ENCODE measurements at regions not wholly inside any gene's neighbourhood (a gene's known extent, or its start where the extent isn't known, plus 50 kb on each side); places are given as distances from the start of the nearest gene placed in this dataset.

DNA sequence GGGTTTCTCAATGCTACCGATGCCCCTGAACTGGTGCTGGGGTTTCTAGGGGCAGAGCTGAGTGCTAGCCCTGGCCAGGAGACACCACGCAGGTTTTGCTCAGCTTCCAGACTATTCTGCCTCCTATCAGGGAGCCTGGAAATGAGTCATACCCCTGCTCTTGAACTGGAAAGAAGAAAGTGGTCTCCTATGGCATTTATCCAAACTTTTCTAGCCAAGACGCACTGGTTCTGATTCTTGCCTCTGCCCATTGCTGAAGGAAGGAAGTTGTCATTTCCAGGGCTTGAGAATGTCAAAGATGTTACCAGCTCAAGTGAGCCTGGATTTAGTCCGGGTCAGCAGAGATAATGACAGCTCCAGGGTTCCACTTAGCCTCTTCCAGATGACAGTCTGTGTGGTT is 561.9 kb downstream of the CDK5RAP2 start:
- H3K9me3 ChIP-seq = no peaks in the 10 kb centered on the region
- H3K4me3 ChIP-seq = no peak overlapping the region
- no peaks in the 10 kb centered on the region for H3K27me3 ChIP-seq (replicated peaks; ENCODE audit: insufficient read depth)
- intact Hi-C loops (cut with DNase I) = no loop called here
- H3K4me1 ChIP-seq (replicated peaks) = no peaks in the 10 kb centered on the region
- no peak for DNase-seq (ENCODE audit: low spot score)
- WGBS = 74% methylated on average over 4 of the region's 4 CpGs
- no peaks in the 10 kb centered on the region for H3K36me3 ChIP-seq
- H3K27ac ChIP-seq = no peak overlapping the region
- TF ChIP-seq, protein P1, sequence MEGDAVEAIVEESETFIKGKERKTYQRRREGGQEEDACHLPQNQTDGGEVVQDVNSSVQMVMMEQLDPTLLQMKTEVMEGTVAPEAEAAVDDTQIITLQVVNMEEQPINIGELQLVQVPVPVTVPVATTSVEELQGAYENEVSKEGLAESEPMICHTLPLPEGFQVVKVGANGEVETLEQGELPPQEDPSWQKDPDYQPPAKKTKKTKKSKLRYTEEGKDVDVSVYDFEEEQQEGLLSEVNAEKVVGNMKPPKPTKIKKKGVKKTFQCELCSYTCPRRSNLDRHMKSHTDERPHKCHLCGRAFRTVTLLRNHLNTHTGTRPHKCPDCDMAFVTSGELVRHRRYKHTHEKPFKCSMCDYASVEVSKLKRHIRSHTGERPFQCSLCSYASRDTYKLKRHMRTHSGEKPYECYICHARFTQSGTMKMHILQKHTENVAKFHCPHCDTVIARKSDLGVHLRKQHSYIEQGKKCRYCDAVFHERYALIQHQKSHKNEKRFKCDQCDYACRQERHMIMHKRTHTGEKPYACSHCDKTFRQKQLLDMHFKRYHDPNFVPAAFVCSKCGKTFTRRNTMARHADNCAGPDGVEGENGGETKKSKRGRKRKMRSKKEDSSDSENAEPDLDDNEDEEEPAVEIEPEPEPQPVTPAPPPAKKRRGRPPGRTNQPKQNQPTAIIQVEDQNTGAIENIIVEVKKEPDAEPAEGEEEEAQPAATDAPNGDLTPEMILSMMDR (IDR thresholded peaks at IDR 0.05) = no peak
- TF ChIP-seq POLR2AphosphoS5 (IDR thresholded peaks at IDR 0.05) = no peak
- TF ChIP-seq POLR2A (IDR thresholded peaks at IDR 0.05) = no peak

DNA sequence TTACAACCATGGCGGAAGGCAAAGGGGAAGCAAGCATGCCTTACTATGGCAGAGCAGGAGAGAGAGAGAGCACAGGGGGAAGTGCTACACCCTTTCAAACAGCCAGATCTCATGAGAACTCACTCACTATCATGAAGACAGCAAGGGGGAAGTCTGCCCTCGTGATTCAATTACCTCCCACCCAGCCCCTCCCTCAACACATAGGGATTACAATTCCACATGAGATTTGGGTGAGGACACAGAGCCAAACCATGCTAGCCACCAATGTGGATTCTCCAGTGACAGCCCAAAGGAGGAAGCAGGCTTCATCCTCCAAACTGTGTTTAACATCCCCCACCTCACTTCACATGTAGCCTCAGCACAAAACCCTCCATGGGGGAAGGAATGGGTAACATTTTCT is 563.7 kb downstream of the CDK5RAP2 start:
- intact Hi-C loops (cut with DNase I) = no loop called here
- no peak overlapping the region for H3K27ac ChIP-seq
- no peaks in the 10 kb centered on the region for H3K9me3 ChIP-seq
- no peaks in the 10 kb centered on the region for H3K36me3 ChIP-seq
- WGBS = 50% methylated on average over 2 of the region's 2 CpGs
- TF ChIP-seq POLR2AphosphoS5 (IDR thresholded peaks at IDR 0.05) (no peak), POLR2A (IDR thresholded peaks at IDR 0.05) (no peak)
- TF ChIP-seq, protein P1 (IDR thresholded peaks at IDR 0.05) = no peak
- H3K27me3 ChIP-seq (replicated peaks; ENCODE audit: insufficient read depth) = no peaks in the 10 kb centered on the region
- H3K4me3 ChIP-seq = no peak overlapping the region
- no peak for DNase-seq (ENCODE audit: low spot score)
- H3K4me1 ChIP-seq (replicated peaks) = no peaks in the 10 kb centered on the region

DNA sequence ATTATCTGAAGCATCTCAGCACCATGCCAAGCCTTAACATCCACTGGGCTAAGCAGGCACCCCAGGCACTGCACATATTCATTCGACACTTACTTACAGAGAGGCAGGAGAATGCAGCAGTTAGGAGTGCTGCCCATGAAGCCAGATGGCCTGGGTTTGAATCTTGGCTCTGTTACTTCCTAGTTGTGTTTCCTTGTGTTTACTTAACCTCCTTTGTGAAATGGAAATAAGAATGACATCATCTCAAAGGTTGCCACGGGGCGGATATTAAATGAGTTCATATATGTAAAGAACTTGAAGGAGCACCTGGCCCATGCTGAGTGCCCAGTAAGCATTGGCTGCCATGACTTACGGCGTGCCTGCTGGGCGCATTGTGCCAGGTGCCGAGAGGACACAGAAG is 565.2 kb downstream of the CDK5RAP2 start:
- Histone ChIP-seq H3K36me3 (no peaks in the 10 kb centered on the region), H3K9me3 (no peaks in the 10 kb centered on the region), H3K4me1 (replicated peaks) (no peaks in the 10 kb centered on the region), H3K27me3 (replicated peaks; ENCODE audit: insufficient read depth) (no peaks in the 10 kb centered on the region), H3K27ac (no peak overlapping the region), H3K4me3 (no peak overlapping the region)
- TF ChIP-seq POLR2AphosphoS5 (IDR thresholded peaks at IDR 0.05) (no peak), POLR2A (IDR thresholded peaks at IDR 0.05) (no peak)
- TF ChIP-seq, protein P1 (IDR thresholded peaks at IDR 0.05) = no peak
- DNase-seq (ENCODE audit: low spot score) = no peak
- intact Hi-C loops (cut with DNase I) = no loop called here
- 81% methylated on average over 7 of the region's 7 CpGs for WGBS

DNA sequence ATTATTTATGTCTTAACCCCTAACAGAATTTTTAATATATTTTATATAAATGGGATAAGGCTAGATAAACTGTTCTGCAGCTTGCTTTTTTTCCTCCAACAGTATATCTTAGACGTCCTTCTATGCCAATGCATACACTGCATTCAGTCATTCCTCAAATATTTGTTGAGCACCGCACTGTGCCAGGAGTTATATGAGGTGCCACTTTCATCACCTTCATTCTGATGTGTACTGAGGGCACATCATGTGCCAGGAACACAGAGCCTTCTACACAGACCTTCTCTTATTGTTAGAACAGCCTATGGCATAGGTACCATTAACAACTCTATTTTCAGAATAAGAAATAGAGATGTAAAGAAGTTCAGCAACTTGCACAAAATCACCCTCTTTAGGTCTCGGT is 570.1 kb downstream of the CDK5RAP2 start:
- TF ChIP-seq POLR2A (IDR thresholded peaks at IDR 0.05) (no peak), POLR2AphosphoS5 (IDR thresholded peaks at IDR 0.05) (peak; percentile 29)
- no peaks in the 10 kb centered on the region for H3K9me3 ChIP-seq
- H3K4me1 ChIP-seq (replicated peaks) = no peaks in the 10 kb centered on the region
- DNase-seq (ENCODE audit: low spot score) = no peak
- intact Hi-C loops (cut with DNase I) = no loop called here
- no peak overlapping the region for H3K4me3 ChIP-seq
- WGBS = 56% methylated on average over 3 of the region's 3 CpGs
- H3K27ac ChIP-seq = no peak overlapping the region
- no peaks in the 10 kb centered on the region for H3K36me3 ChIP-seq
- no peaks in the 10 kb centered on the region for H3K27me3 ChIP-seq (replicated peaks; ENCODE audit: insufficient read depth)

DNA sequence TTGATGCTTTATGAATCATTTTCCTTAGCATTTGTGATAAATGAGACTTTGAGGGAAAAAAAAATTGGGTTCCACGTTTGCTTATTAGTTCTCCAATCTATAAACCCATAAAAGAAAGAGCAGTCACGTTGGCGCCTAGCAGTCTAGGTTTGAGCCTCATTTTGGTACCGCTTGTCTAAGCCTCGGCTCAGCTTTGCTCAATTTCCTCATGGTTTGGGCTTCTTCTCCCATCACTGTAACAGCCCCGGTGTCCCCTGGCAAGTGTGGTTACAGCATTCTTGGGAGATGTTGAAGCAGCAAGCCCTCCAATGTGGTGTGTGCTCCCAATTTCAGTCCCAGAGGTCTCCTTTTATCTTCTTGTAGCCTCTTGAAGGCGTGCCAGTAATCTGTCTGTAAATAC is 578.4 kb downstream of the CDK5RAP2 start:
- no peak overlapping the region for H3K27ac ChIP-seq
- no peak overlapping the region for H3K4me3 ChIP-seq
- no peaks in the 10 kb centered on the region for H3K36me3 ChIP-seq
- WGBS = 43% methylated on average over 7 of the region's 7 CpGs
- TF ChIP-seq POLR2A (IDR thresholded peaks at IDR 0.05) (no peak), POLR2AphosphoS5 (IDR thresholded peaks at IDR 0.05) (no peak)
- TF ChIP-seq, protein P1 (IDR thresholded peaks at IDR 0.05) = no peak
- intact Hi-C loops (cut with DNase I) = no loop called here
- H3K27me3 ChIP-seq (replicated peaks; ENCODE audit: insufficient read depth) = no peaks in the 10 kb centered on the region
- H3K9me3 ChIP-seq = no peaks in the 10 kb centered on the region
- no peaks in the 10 kb centered on the region for H3K4me1 ChIP-seq (replicated peaks)
- DNase-seq (ENCODE audit: low spot score) = no peak
